IMR-90 (cell line): ENCODE measurements at regions not wholly inside any gene's neighbourhood (a gene's known extent, or its start where the extent isn't known, plus 50 kb on each side); places are given as distances from the start of the nearest gene placed in this dataset.

ENCODE experiments used
- ATAC-seq: fragments of 200-7000 bp; cut with Tn5 transposase; 2 replicates; pipeline ENCODE4 v1.9.1; 2020; ENCODE audit warnings: low read depth, mild to moderate bottlenecking, moderate library complexity
- BruUV-seq: library from RNA; stranded (reverse); fragments of 400-500 nt; replicated peaks from 2 replicates; lab custom pipeline; 2021; lab: Mats Ljungman, UMichigan
- CTCF ChIA-PET: fragments of 300-600 bp; formaldehyde crosslinking; extraction: SDS; loops from one replicate; lab custom pipeline; 2021; ENCODE audit warnings: antibody characterized with exemption; lab: Yijun Ruan, JAX
- POLR2A ChIA-PET: fragments of 300-600 bp; sonication (Branson Sonifier 250); formaldehyde crosslinking; loops from one replicate; lab custom pipeline; 2022; ENCODE audit warnings: antibody characterized with exemption; ENCODE audit not compliant: unreplicated experiment; lab: Charles Lee
- DNase-seq: peaks from one replicate; pipeline ENCODE4 v3.0.0; 2013
- H2AFZ ChIP-seq: replicated peaks from 2 replicates; pipeline ENCODE3; 2013; ENCODE audit warnings: low read length, mild to moderate bottlenecking; ENCODE audit not compliant: poor library complexity
- H2AK5ac ChIP-seq: 2 replicates; pipeline ENCODE4 v1.6.1; 2013; ENCODE audit warnings: low read depth, low read length, inconsistent platforms
- H2AK9ac ChIP-seq: replicated peaks from 2 replicates; pipeline ENCODE3; 2013; ENCODE audit warnings: mild to moderate bottlenecking, low read depth, low read length, moderate library complexity; ENCODE audit not compliant: poor library complexity
- H2BK120ac ChIP-seq: 2 replicates; pipeline ENCODE4 v1.6.1; 2013; ENCODE audit warnings: low read depth, low read length, inconsistent platforms
- H2BK15ac ChIP-seq: 3 replicates; pipeline ENCODE4 v1.6.1; 2013; ENCODE audit warnings: low read depth, low read length, inconsistent platforms
- H2BK20ac ChIP-seq: 2 replicates; pipeline ENCODE4 v1.6.1; 2013; ENCODE audit warnings: low read depth, mild to moderate bottlenecking, inconsistent platforms, low read length, moderate library complexity
- H2BK5ac ChIP-seq: 2 replicates; pipeline ENCODE4 v1.6.1; 2013; ENCODE audit warnings: mild to moderate bottlenecking, low read depth, low read length, inconsistent platforms; ENCODE audit not compliant: poor library complexity, severe bottlenecking
- H3K14ac ChIP-seq: replicated peaks from 2 replicates; pipeline ENCODE4 v1.6.1; 2013; ENCODE audit warnings: low read depth, low read length, inconsistent platforms
- H3K18ac ChIP-seq: 2 replicates; pipeline ENCODE4 v1.6.1; 2013; ENCODE audit warnings: low read depth, low read length, control low read depth
- H3K23ac ChIP-seq: 2 replicates; pipeline ENCODE4 v1.6.1; 2013; ENCODE audit warnings: low read depth, low read length, inconsistent platforms
- H3K27ac ChIP-seq: 2 replicates; pipeline ENCODE4 v1.5.1; 2013; ENCODE audit warnings: mild to moderate bottlenecking, control low read depth, low read length; ENCODE audit not compliant: insufficient read depth
- H3K27me3 ChIP-seq: 2 replicates; pipeline ENCODE4 v1.6.1; 2013; ENCODE audit warnings: low read length; ENCODE audit not compliant: control insufficient read depth, insufficient read depth
- H3K36me3 ChIP-seq: 2 replicates; pipeline ENCODE4 v1.6.1; 2013; ENCODE audit warnings: low read length, mixed read lengths; ENCODE audit not compliant: control insufficient read depth, insufficient read depth
- H3K4ac ChIP-seq: 2 replicates; pipeline ENCODE4 v1.6.1; 2013; ENCODE audit warnings: low read depth, low read length, inconsistent platforms
- H3K4me1 ChIP-seq: 2 replicates; pipeline ENCODE4 v1.6.1; 2013; ENCODE audit warnings: low read length, mixed read lengths; ENCODE audit not compliant: control insufficient read depth, insufficient read depth
- H3K4me2 ChIP-seq: 2 replicates; pipeline ENCODE4 v1.6.1; 2013; ENCODE audit warnings: low read depth, mild to moderate bottlenecking, control low read depth, low read length, moderate library complexity
- H3K4me3 ChIP-seq: 2 replicates; pipeline ENCODE4 v1.5.1; 2013; ENCODE audit warnings: low read depth, mild to moderate bottlenecking, control low read depth, low read length, moderate library complexity; ENCODE audit not compliant: insufficient read depth
- H3K56ac ChIP-seq: 2 replicates; pipeline ENCODE4 v1.6.1; 2013; ENCODE audit warnings: low read length, inconsistent platforms; ENCODE audit not compliant: insufficient read depth; ENCODE audit errors: extremely low read depth
- H3K79me1 ChIP-seq, 2 experiments: 2 replicates each; pipeline ENCODE4 v1.6.1; 2013; ENCODE audit warnings: low read length in 2 of 2, inconsistent platforms in 1 of 2, low read depth in 1 of 2
- H3K9ac ChIP-seq: 2 replicates; pipeline ENCODE4 v1.6.1; 2013; ENCODE audit warnings: low read depth, low read length, control low read depth
- H3K9me1 ChIP-seq: 2 replicates; pipeline ENCODE4 v1.6.1; 2013; ENCODE audit warnings: low read length, inconsistent platforms; ENCODE audit not compliant: insufficient read depth
- H3K9me3 ChIP-seq: 2 replicates; pipeline ENCODE4 v1.6.1; 2013; ENCODE audit warnings: low read length; ENCODE audit not compliant: control insufficient read depth, insufficient read depth
- H4K20me1 ChIP-seq: 2 replicates; pipeline ENCODE4 v1.6.1; 2013; ENCODE audit warnings: low read length, inconsistent platforms; ENCODE audit not compliant: insufficient read depth
- H4K5ac ChIP-seq: 2 replicates; pipeline ENCODE4 v1.6.1; 2013; ENCODE audit warnings: mild to moderate bottlenecking, low read depth, low read length, control low read depth
- H4K8ac ChIP-seq, 2 experiments: 2 replicates each; pipeline ENCODE4 v1.6.1; 2013; ENCODE audit warnings: low read depth in 2 of 2, low read length in 2 of 2, control low read depth in 1 of 2, inconsistent platforms in 1 of 2
- H4K91ac ChIP-seq: 2 replicates; pipeline ENCODE4 v1.6.1; 2013; ENCODE audit warnings: low read depth, low read length, inconsistent platforms; ENCODE audit not compliant: insufficient read depth
- BHLHE40 ChIP-seq: fragments of 150-350 bp; IDR thresholded peaks from 2 replicates; pipeline ENCODE4 v1.6.1; 2016; ENCODE audit warnings: mild to moderate bottlenecking, low read depth, low read length
- CEBPB ChIP-seq: IDR thresholded peaks from 2 replicates; pipeline ENCODE4 v1.6.1; 2012; ENCODE audit warnings: low read depth, low read length, improper control_type of control experiment
- CHD1 ChIP-seq: IDR thresholded peaks from 2 replicates; pipeline ENCODE4 v1.6.1; 2012; ENCODE audit warnings: low read depth, low read length, improper control_type of control experiment
- CTCF ChIP-seq: conservative IDR thresholded peaks from 2 replicates; pipeline ENCODE4 v1.5.1; 2012; ENCODE audit warnings: mild to moderate bottlenecking, low read depth, low read length, improper control_type of control experiment
- ELK1 ChIP-seq: fragments of 150-350 bp; IDR thresholded peaks from 2 replicates; pipeline ENCODE4 v1.6.1; 2016; ENCODE audit warnings: low read depth, mild to moderate bottlenecking, low read length, moderate library complexity, borderline replicate concordance
- FOS ChIP-seq: fragments of 150-350 bp; IDR thresholded peaks from 2 replicates; pipeline ENCODE4 v1.6.1; 2016; ENCODE audit warnings: low read depth, low read length
- MAFK ChIP-seq: IDR thresholded peaks from 2 replicates; pipeline ENCODE4 v1.6.1; 2012; ENCODE audit warnings: low read depth, low read length, improper control_type of control experiment
- MAZ ChIP-seq: IDR thresholded peaks from 2 replicates; pipeline ENCODE4 v1.6.1; 2012; ENCODE audit warnings: low read depth, mild to moderate bottlenecking, low read length, improper control_type of control experiment, moderate library complexity, borderline replicate concordance
- MXI1 ChIP-seq: IDR thresholded peaks from 2 replicates; pipeline ENCODE4 v1.6.1; 2012; ENCODE audit warnings: low read depth, mild to moderate bottlenecking, low read length, moderate library complexity, borderline replicate concordance
- NFE2L2 ChIP-seq: fragments of 150-350 bp; IDR thresholded peaks from 2 replicates; pipeline ENCODE4 v1.6.1; 2016; ENCODE audit warnings: low read depth, mild to moderate bottlenecking, low read length
- POLR2A ChIP-seq: IDR thresholded peaks from 2 replicates; pipeline ENCODE4 v1.6.1; 2012; ENCODE audit warnings: mild to moderate bottlenecking, low read depth, low read length
- RAD21 ChIP-seq: IDR thresholded peaks from 2 replicates; pipeline ENCODE4 v1.6.1; 2012; ENCODE audit warnings: low read length, improper control_type of control experiment
- RCOR1 ChIP-seq: IDR thresholded peaks from 2 replicates; pipeline ENCODE4 v1.6.1; 2012; ENCODE audit warnings: mild to moderate bottlenecking, low read length, improper control_type of control experiment; ENCODE audit not compliant: insufficient replicate concordance
- RFX5 ChIP-seq: IDR thresholded peaks from 2 replicates; pipeline ENCODE4 v1.8.0; 2012; ENCODE audit warnings: low read depth, mild to moderate bottlenecking, low read length, moderate library complexity
- SMC3 ChIP-seq: fragments of 150-350 bp; IDR thresholded peaks from 2 replicates; pipeline ENCODE4 v1.6.1; 2016; ENCODE audit warnings: low read depth, mild to moderate bottlenecking, antibody characterized with exemption, low read length, moderate library complexity
- USF2 ChIP-seq: fragments of 150-350 bp; IDR thresholded peaks from 2 replicates; pipeline ENCODE4 v1.6.1; 2017; ENCODE audit warnings: mild to moderate bottlenecking, antibody characterized with exemption, low read length, low read depth
- WGBS, 2 experiments: methylation state at CpG; one replicate each; pipeline versions ENCODE4 v1.1.5 to v1.1.7; 2013; ENCODE audit warnings: missing lambda C conversion rate in 2 of 2; ENCODE audit not compliant: insufficient read length in 1 of 2; ENCODE audit errors: extremely low coverage in 2 of 2; 5-methylcytosine and 5-hydroxymethylcytosine counted together
- dilution Hi-C: fragments of 300-500 bp; cut with HindIII; formaldehyde crosslinking; loops from one replicate; pipeline ENCODE4 v1.14.3; 2018; ENCODE audit warnings: low sequenced_read_pairs; ENCODE audit not compliant: unreplicated experiment
- in situ Hi-C: fragments of 300-500 bp; cut with MboI; formaldehyde crosslinking; loops from 3 replicates; pipeline ENCODE4 v1.14.3; 2019; ENCODE audit warnings: low sequenced_read_pairs, inconsistent platforms, mixed read lengths
- intact Hi-C: fragments of 100-400 bp; cut with micrococcal nuclease; formaldehyde crosslinking; loops from 2 replicates; pipeline ENCODE4 v1.10.0; 2022

- in situ Hi-C loops: no loop called here
- POLR2A ChIA-PET: no interaction called here
Measured at GRCh38 chr5:85865296-85865695, 752.4 kb upstream of the COX7C start.

More at GRCh38 chr5:85865296-85865695, 752.4 kb upstream of the COX7C start:
- no peaks in the 10 kb centered on the region for H3K79me1 ChIP-seq
- no peaks in the 10 kb centered on the region for H3K9me1 ChIP-seq
- H4K20me1 ChIP-seq: no peaks in the 10 kb centered on the region
- no peak overlapping the region for H2BK15ac ChIP-seq
- dilution Hi-C loops (no loop called here), intact Hi-C loops (no loop called here)
- no peak overlapping the region for H2AK5ac ChIP-seq
- no CpG with 5 or more reads among the region's 3 CpGs for WGBS, 2 experiments
- H3K27ac ChIP-seq: no peak overlapping the region
- H3K9me3 ChIP-seq: peaks cover 6% of the 10 kb centered on the region
- no peak overlapping the region for H3K56ac ChIP-seq
- no peak for DNase-seq
- BruUV-seq: no TSS peak
- H3K4ac ChIP-seq: no peak overlapping the region
- no peaks in the 10 kb centered on the region for H3K4me1 ChIP-seq
- H3K4me2 ChIP-seq: no peak overlapping the region
- no peak overlapping the region for H2BK5ac ChIP-seq
- no peak overlapping the region for H3K23ac ChIP-seq
- no peak overlapping the region for H2AK9ac ChIP-seq
- no peaks in the 10 kb centered on the region for H3K27me3 ChIP-seq
- H3K36me3 ChIP-seq: no peaks in the 10 kb centered on the region
- no peak overlapping the region for H3K18ac ChIP-seq
- H4K91ac ChIP-seq: no peak overlapping the region
- H4K5ac ChIP-seq: no peak overlapping the region
- ATAC-seq: no peak
- no peak overlapping the region for H3K9ac ChIP-seq
- H2AFZ ChIP-seq: no peak overlapping the region
- CTCF ChIA-PET: no interaction called here
- H3K4me3 ChIP-seq: no peak overlapping the region
- H2BK20ac ChIP-seq: no peak overlapping the region
- no peak overlapping the region for H2BK120ac ChIP-seq
- TF ChIP-seq BHLHE40: no peak
- TF ChIP-seq RFX5: no peak
- TF ChIP-seq FOS: no peak
- no peak for TF ChIP-seq RAD21
- TF ChIP-seq MAZ: no peak
- no peak for TF ChIP-seq ELK1
- no peak for TF ChIP-seq CEBPB
- no peak for TF ChIP-seq SMC3
- TF ChIP-seq POLR2A: no peak
- TF ChIP-seq CHD1: no peak
- TF ChIP-seq MXI1: no peak
- no peak for TF ChIP-seq NFE2L2
- TF ChIP-seq USF2: no peak
- no peak for TF ChIP-seq RCOR1
- no peak for TF ChIP-seq MAFK
- no peak for TF ChIP-seq CTCF
- no peak overlapping the region for H4K8ac ChIP-seq
- H3K14ac ChIP-seq: no peak overlapping the region
